GM12874 (cell line): ENCODE measurements at regions not wholly inside any gene's neighbourhood (a gene's known extent, or its start where the extent isn't known, plus 50 kb on each side); places are given as distances from the start of the nearest gene placed in this dataset.

Experiments used
- CTCF ChIP-seq: IDR thresholded peaks from 2 replicates; pipeline ENCODE4 v1.5.1; 2011; ENCODE audit warnings: low read depth, mild to moderate bottlenecking, control low read depth, low read length, moderate library complexity; ENCODE audit not compliant: insufficient read depth

GRCh38 chr6:69589626-69590025 is 207.2 kb downstream of the LMBRD1 start:
- TF ChIP-seq CTCF: no peak

GRCh38 chr6:69584913-69585729 is 211.7 kb downstream of the LMBRD1 start:
- no peak for TF ChIP-seq CTCF

DNA sequence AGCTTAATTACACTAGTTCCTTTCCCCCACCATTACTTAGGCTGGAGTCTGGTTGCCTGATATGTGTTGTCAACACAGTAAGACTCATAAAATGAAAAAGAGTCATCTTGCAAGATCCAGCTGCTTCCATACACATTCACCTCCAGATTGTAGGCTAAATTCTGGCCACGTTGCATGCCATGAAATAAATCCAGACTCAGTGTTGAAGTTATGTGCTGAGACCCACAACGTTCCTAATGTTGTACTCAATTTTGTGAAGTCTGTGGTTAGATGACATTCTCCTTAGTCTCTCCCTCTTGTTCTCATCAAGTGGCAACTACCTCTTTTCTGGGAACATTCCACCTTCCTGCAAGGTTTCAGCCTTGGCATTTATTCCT is 212.3 kb downstream of the LMBRD1 start:
- TF ChIP-seq CTCF: no peak

- no peak for TF ChIP-seq CTCF
These were observed 215.2 kb downstream of the LMBRD1 start for GRCh38 chr6:69581581-69581980.

GRCh38 chr6:69580706-69581105 is 216.1 kb downstream of the LMBRD1 start:
- no peak for TF ChIP-seq CTCF

DNA sequence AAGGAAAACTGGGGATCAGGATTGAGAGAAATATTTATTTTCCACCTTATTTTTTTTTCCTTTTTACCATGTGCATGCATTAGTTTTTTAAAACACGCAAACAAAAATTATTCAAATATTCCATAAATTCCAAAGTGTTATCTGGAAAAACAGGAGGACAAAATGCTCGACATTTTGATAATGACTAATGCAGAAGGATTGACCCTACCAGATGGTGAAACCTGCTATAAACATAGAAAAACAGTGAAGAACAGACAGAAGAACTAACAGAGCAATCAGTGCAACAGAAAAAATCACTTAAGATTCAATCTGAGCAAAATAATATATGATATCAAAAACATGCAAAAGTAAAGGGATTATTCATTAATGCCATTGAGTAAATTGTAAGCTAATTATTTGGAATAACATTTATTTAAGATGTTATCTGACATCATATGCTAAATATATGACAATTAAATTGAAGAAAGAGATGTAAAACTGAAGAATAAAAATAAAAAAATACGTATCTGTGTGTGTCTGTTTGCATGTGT is 218.4 kb downstream of the LMBRD1 start:
- TF ChIP-seq CTCF: no peak

- TF ChIP-seq CTCF: no peak
These were observed 225.6 kb downstream of the LMBRD1 start for GRCh38 chr6:69571234-69571633.
